ENCODE measurements at regions not wholly inside any gene's neighbourhood (a gene's known extent, or its start where the extent isn't known, plus 50 kb on each side); places are given as distances from the start of the nearest gene placed in this dataset.

- H2AFZ ChIP-seq (ENCODE audit: low read length) = no peak overlapping the region
- WGBS (ENCODE audit: low lambda C conversion rate) = 22% methylated on average over 2 of the region's 2 CpGs
- ATAC-seq = no peak
- no peak for TF ChIP-seq SIX4 (CRISPR knock-in tag; IDR thresholded peaks at IDR 0.05)
- no peak for TF ChIP-seq TOE1 (CRISPR knock-in tag; IDR thresholded peaks at IDR 0.05)
- no peak for TF ChIP-seq HMGA1 (CRISPR knock-in tag; conservative IDR thresholded peaks at IDR 0.05)
- TF ChIP-seq THAP8 (CRISPR knock-in tag; IDR thresholded peaks at IDR 0.05; ENCODE audit: borderline replicate concordance) = no peak
- no peak for TF ChIP-seq SNAI1 (CRISPR knock-in tag; IDR thresholded peaks at IDR 0.05; ENCODE audit: borderline replicate concordance)
- no peak for TF ChIP-seq TCF7L2 (IDR thresholded peaks at IDR 0.05; ENCODE audit: low read depth, low read length)
- TF ChIP-seq SP2 (CRISPR knock-in tag; IDR thresholded peaks at IDR 0.05) = no peak
- no peak for TF ChIP-seq ZBTB26 (CRISPR knock-in tag; IDR thresholded peaks at IDR 0.05; ENCODE audit: borderline replicate concordance)
- no peaks in the 10 kb centered on the region for H3K79me2 ChIP-seq (ENCODE audit: insufficient read depth, low read length)
- no peaks in the 10 kb centered on the region for H4K20me1 ChIP-seq (ENCODE audit: insufficient read depth, low read length)
- intact Hi-C loops (cut with micrococcal nuclease; ENCODE audit: unreplicated experiment) = no loop called here
- H3K27me3 ChIP-seq (ENCODE audit: control insufficient read depth in 1 of 2, insufficient read depth in 2 of 2, low read length in 2 of 2) = no peaks in the 10 kb centered on the region
- H3K4me3 ChIP-seq (replicated peaks in 1 of 3; ENCODE audit: insufficient read depth in 1 of 3, low read depth in 2 of 3, low read length in 3 of 3) = no peak overlapping the region
- DNase-seq (ENCODE audit: low spot score) = no peak
- no peaks in the 10 kb centered on the region for H3K9me3 ChIP-seq (ENCODE audit: low read length)
- no TSS peak for BruUV-seq (replicated peaks)
- H3K4me2 ChIP-seq (ENCODE audit: low read depth, low read length) = no peak overlapping the region
- FAIRE-seq = no peak
- no peaks in the 10 kb centered on the region for H3K36me3 ChIP-seq (replicated peaks in 1 of 2; ENCODE audit: control insufficient read depth in 1 of 2, insufficient read depth in 2 of 2, low read length in 2 of 2)
- CTCF ChIA-PET (ENCODE audit: low intra/inter-chr PET ratio, low total read pairs) = no interaction called here
- H3K27ac ChIP-seq (ENCODE audit: extremely low read length, insufficient read depth, low read length) = no peak overlapping the region
- H3K9ac ChIP-seq (ENCODE audit: insufficient read depth, low read depth, low read length) = no peak overlapping the region
- in situ Hi-C loops (cut with HindIII; ENCODE audit: extremely low pct_ligation_motif_present, low pct_unique_long_range_greater_than_20kb) = no loop called here
- no peaks in the 10 kb centered on the region for H3K4me1 ChIP-seq (ENCODE audit: insufficient read depth, low read length)
- POLR2A ChIA-PET = no interaction called here
Observed at GRCh38 chr6:23790756-23791155, 335.3 kb upstream of the NRSN1 start.

GRCh38 chr6:23797041-23797440 lies 329.0 kb upstream of the NRSN1 start:
- no peak overlapping the region for H3K27ac ChIP-seq (ENCODE audit: extremely low read length, insufficient read depth, low read length)
- DNase-seq (ENCODE audit: low spot score) (no peak), ATAC-seq (no peak), FAIRE-seq (no peak)
- intact Hi-C loops (cut with micrococcal nuclease; ENCODE audit: unreplicated experiment) (no loop called here), in situ Hi-C loops (cut with HindIII; ENCODE audit: extremely low pct_ligation_motif_present, low pct_unique_long_range_greater_than_20kb) (no loop called here)
- no peaks in the 10 kb centered on the region for H3K4me1 ChIP-seq (ENCODE audit: insufficient read depth, low read length)
- CTCF ChIA-PET (ENCODE audit: low intra/inter-chr PET ratio, low total read pairs) = no interaction called here
- H3K79me2 ChIP-seq (ENCODE audit: insufficient read depth, low read length) = no peaks in the 10 kb centered on the region
- BruUV-seq (replicated peaks) = no TSS peak
- no peaks in the 10 kb centered on the region for H3K9me3 ChIP-seq (ENCODE audit: low read length)
- 42% methylated on average over 1 of the region's 1 CpG for WGBS (ENCODE audit: low lambda C conversion rate)
- H3K4me3 ChIP-seq (replicated peaks in 1 of 3; ENCODE audit: insufficient read depth in 1 of 3, low read depth in 2 of 3, low read length in 3 of 3) = no peak overlapping the region
- POLR2A ChIA-PET = no interaction called here
- no peak for TF ChIP-seq GATAD2A (CRISPR knock-in tag; IDR thresholded peaks at IDR 0.05)
- TF ChIP-seq ETS1 (CRISPR knock-in tag; IDR thresholded peaks at IDR 0.05) = no peak
- no peak for TF ChIP-seq KLF9 (CRISPR knock-in tag; IDR thresholded peaks at IDR 0.05; ENCODE audit: low read depth)
- no peak for TF ChIP-seq MTF2 (CRISPR knock-in tag; IDR thresholded peaks at IDR 0.05; ENCODE audit: borderline replicate concordance)
- no peak for TF ChIP-seq ZNF275 (CRISPR knock-in tag; IDR thresholded peaks at IDR 0.05; ENCODE audit: borderline replicate concordance)
- TF ChIP-seq NBN (conservative IDR thresholded peaks at IDR 0.05) = no peak
- TF ChIP-seq NR2F6 (IDR thresholded peaks at IDR 0.05) = no peak
- no peak for TF ChIP-seq NR2F6 (CRISPR knock-in tag; IDR thresholded peaks at IDR 0.05)
- no peak for TF ChIP-seq U2AF2 (IDR thresholded peaks at IDR 0.05; ENCODE audit: low read depth, low read length)
- TF ChIP-seq ELF3 (CRISPR knock-in tag; IDR thresholded peaks at IDR 0.05) = no peak
- no peaks in the 10 kb centered on the region for H3K27me3 ChIP-seq (ENCODE audit: control insufficient read depth in 1 of 2, insufficient read depth in 2 of 2, low read length in 2 of 2)
- no peak overlapping the region for H3K9ac ChIP-seq (ENCODE audit: insufficient read depth, low read depth, low read length)
- H3K36me3 ChIP-seq (replicated peaks in 1 of 2; ENCODE audit: control insufficient read depth in 1 of 2, insufficient read depth in 2 of 2, low read length in 2 of 2) = no peaks in the 10 kb centered on the region
- no peaks in the 10 kb centered on the region for H4K20me1 ChIP-seq (ENCODE audit: insufficient read depth, low read length)
- no peak overlapping the region for H3K4me2 ChIP-seq (ENCODE audit: low read depth, low read length)
- no peak overlapping the region for H2AFZ ChIP-seq (ENCODE audit: low read length)

Data from HepG2 (cell line).